GM23338 (cell line): ENCODE measurements at regions not wholly inside any gene's neighbourhood (a gene's known extent, or its start where the extent isn't known, plus 50 kb on each side); places are given as distances from the start of the nearest gene placed in this dataset.

ENCODE experiments used
- ATAC-seq: fragments of 200-7000 bp; cut with Tn5 transposase; 3 replicates; pipeline ENCODE4 v1.9.1; 2020
- DNase-seq: peaks from one replicate; pipeline ENCODE4 v3.0.0-alpha.2; 2015; ENCODE audit warnings: low spot score
- H2AFZ ChIP-seq: fragments of 200-600 bp; sonication (generic); 2 replicates; pipeline ENCODE4 v1.8.0; 2016; ENCODE audit warnings: antibody characterized with exemption, mild to moderate bottlenecking, moderate library complexity
- H3F3A ChIP-seq: fragments of 200-600 bp; sonication (generic); replicated peaks from 2 replicates; pipeline ENCODE4 v1.8.0; 2017; ENCODE audit warnings: antibody characterized with exemption, mixed run types, low read depth
- H3K27ac ChIP-seq: fragments of 200-600 bp; sonication (generic); 2 replicates; pipeline ENCODE4 v1.6.1; 2016; ENCODE audit warnings: low read depth
- H3K27me3 ChIP-seq: fragments of 200-600 bp; sonication (generic); 2 replicates; pipeline ENCODE4 v1.8.0; 2016; ENCODE audit warnings: mild to moderate bottlenecking, mixed run types, moderate library complexity; ENCODE audit not compliant: insufficient read depth
- H3K36me3 ChIP-seq: fragments of 200-600 bp; sonication (generic); 2 replicates; pipeline ENCODE4 v1.8.0; 2016; ENCODE audit warnings: mild to moderate bottlenecking; ENCODE audit not compliant: insufficient read depth
- H3K4me1 ChIP-seq: fragments of 200-600 bp; sonication (generic); 2 replicates; pipeline ENCODE4 v1.8.0; 2016; ENCODE audit warnings: mild to moderate bottlenecking, moderate library complexity; ENCODE audit not compliant: insufficient read depth
- H3K4me2 ChIP-seq: fragments of 200-600 bp; sonication (generic); 2 replicates; pipeline ENCODE4 v1.7.1; 2017; ENCODE audit warnings: mixed run types
- H3K4me3 ChIP-seq: fragments of 200-600 bp; sonication (generic); 2 replicates; pipeline ENCODE4 v1.6.1; 2016; ENCODE audit warnings: mixed run types
- H3K79me2 ChIP-seq: fragments of 200-600 bp; sonication (generic); replicated peaks from 2 replicates; pipeline ENCODE4 v1.8.0; 2017; ENCODE audit warnings: mild to moderate bottlenecking; ENCODE audit not compliant: insufficient read depth
- H3K9me2 ChIP-seq: fragments of 200-600 bp; sonication (generic); 2 replicates; pipeline ENCODE4 v1.8.0; 2017; ENCODE audit not compliant: insufficient read depth
- H4K20me1 ChIP-seq: fragments of 200-600 bp; sonication (generic); replicated peaks from 2 replicates; pipeline ENCODE4 v1.8.0; 2017; ENCODE audit warnings: mild to moderate bottlenecking; ENCODE audit not compliant: insufficient read depth
- H3K27ac Mint-ChIP-seq: 2 replicates; pipeline ENCODE4 v1.8.0; 2020; ENCODE audit warnings: inconsistent platforms, mild to moderate bottlenecking, moderate library complexity, mixed read lengths
- H3K27me3 Mint-ChIP-seq: 3 replicates; pipeline ENCODE4 v1.8.0; 2022; ENCODE audit warnings: low read depth, mild to moderate bottlenecking, moderate library complexity, mixed read lengths, inconsistent platforms; ENCODE audit not compliant: insufficient read depth, poor library complexity
- H3K36me3 Mint-ChIP-seq: 3 replicates; pipeline ENCODE4 v1.8.0; 2021; ENCODE audit warnings: low read depth, mild to moderate bottlenecking, inconsistent platforms, moderate library complexity, mixed read lengths
- H3K4me1 Mint-ChIP-seq: 3 replicates; pipeline ENCODE4 v1.8.0; 2020; ENCODE audit warnings: mild to moderate bottlenecking, inconsistent platforms, mixed read lengths
- H3K4me3 Mint-ChIP-seq: 3 replicates; pipeline ENCODE4 v1.8.0; 2021; ENCODE audit warnings: moderate library complexity, mild to moderate bottlenecking, inconsistent platforms, mixed read lengths
- H3K9me3 Mint-ChIP-seq: 3 replicates; pipeline ENCODE4 v1.8.0; 2020; ENCODE audit warnings: moderate library complexity, mild to moderate bottlenecking, inconsistent platforms, mixed read lengths
- CTCF ChIP-seq, 2 experiments: fragments of 200-600 bp in 1 of 2; sonication (generic) in 1 of 2; conservative IDR thresholded peaks; 2 replicates each; pipeline versions ENCODE4 v1.5.1 to v1.6.1; 2016 to 2017; ENCODE audit warnings: antibody characterized with exemption in 2 of 2, low read depth in 2 of 2, mild to moderate bottlenecking in 2 of 2, moderate library complexity in 1 of 2
- ETS1 ChIP-seq: IDR thresholded peaks from 2 replicates; pipeline ENCODE4 v1.6.1; 2016; ENCODE audit warnings: antibody characterized with exemption
- EZH2 ChIP-seq: fragments of 200-600 bp; sonication (generic); IDR thresholded peaks from one replicate; pipeline ENCODE4 v1.8.0; 2017; ENCODE audit warnings: antibody characterized with exemption, mild to moderate bottlenecking, low read depth; ENCODE audit not compliant: unreplicated experiment
- EZH2phosphoT487 ChIP-seq: fragments of 200-600 bp; sonication (generic); IDR thresholded peaks from one replicate; pipeline ENCODE4 v1.8.1; 2018; ENCODE audit warnings: antibody characterized with exemption; ENCODE audit not compliant: unreplicated experiment
- JUNB ChIP-seq: IDR thresholded peaks from one replicate; pipeline ENCODE4 v1.6.1; 2016; ENCODE audit warnings: antibody characterized with exemption; ENCODE audit not compliant: unreplicated experiment
- NANOG ChIP-seq: IDR thresholded peaks from 2 replicates; pipeline ENCODE4 v1.6.1; 2016; ENCODE audit warnings: antibody characterized with exemption, borderline replicate concordance
- ZNF114 ChIP-seq: fragments of 250-450 bp; sonication (Bioruptor Pico); IDR thresholded peaks from 2 replicates; pipeline ENCODE4 v1.5.0; 2020; ENCODE audit warnings: mild to moderate bottlenecking, moderate library complexity
- ZNF331 ChIP-seq: fragments of 250-450 bp; sonication (Bioruptor Pico); IDR thresholded peaks from 2 replicates; pipeline ENCODE4 v1.5.0; 2020; ENCODE audit warnings: low read depth, mild to moderate bottlenecking, moderate library complexity
- ZNF462 ChIP-seq: fragments of 250-450 bp; sonication (Bioruptor Pico); IDR thresholded peaks from 2 replicates; pipeline ENCODE4 v1.5.0; 2020; ENCODE audit warnings: mild to moderate bottlenecking, moderate library complexity
- TF ChIP-seq, protein P1 (sequence below): IDR thresholded peaks from one replicate; pipeline ENCODE4 v1.6.1; 2018; ENCODE audit warnings: antibody characterized with exemption; ENCODE audit not compliant: unreplicated experiment

DNA sequence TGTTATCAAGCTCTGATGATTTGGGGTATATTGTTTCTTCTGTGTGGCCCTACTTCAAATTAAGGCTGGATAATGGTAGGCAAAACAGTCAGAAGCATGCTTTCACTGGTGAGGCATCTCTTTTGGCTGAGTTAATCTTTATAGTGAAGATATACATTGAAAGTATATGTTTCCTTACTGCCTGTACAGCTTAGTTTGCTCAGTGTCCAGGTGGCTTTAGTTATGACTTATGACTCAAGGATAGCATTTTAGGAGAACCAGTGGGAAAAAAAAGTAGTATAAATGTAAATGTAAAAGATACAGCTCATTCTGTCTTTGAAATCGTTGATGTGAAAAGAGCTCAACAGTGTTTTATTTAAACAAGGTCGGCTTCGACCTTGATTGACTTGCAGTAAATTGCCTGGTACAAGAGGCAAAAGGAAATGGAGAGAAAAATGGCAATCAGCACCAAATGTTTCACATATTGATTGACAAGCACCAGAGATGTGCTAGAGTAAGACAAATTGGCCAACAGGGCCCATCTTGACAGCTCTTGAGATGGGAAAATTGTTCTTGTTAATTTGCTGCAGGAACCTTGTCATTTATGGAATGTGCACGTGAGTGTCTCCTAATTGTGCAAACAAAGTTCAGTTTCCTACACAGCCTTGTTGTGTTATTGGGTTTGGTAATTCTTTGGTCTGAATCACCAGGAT is 447.4 kb upstream of the WWC1 start (continued):
- TF ChIP-seq ZNF462 (CRISPR knock-in tag) (no peak), ZNF331 (no peak), ETS1 (no peak), EZH2 (no peak), EZH2phosphoT487 (no peak), NANOG (no peak)

DNA sequence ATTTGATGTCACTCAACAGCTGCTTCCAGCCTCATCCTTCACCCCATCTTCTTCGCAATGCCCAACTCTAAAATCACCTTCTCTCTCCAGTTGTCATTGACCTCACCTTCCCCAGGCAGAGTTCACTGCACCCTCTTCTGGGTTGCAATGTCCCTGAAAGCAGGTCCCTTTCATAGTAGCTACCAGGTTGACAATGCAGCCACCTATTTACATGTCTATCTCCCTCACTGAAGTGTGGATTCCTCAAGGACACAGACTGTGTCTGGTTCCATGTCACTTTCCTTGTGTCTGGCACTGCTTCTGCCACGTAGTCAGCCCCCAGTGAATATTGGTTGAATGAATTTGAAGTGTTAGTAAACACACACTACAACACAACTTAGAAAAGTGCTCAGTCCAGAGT is 445.5 kb upstream of the WWC1 start:
- H3K27me3 Mint-ChIP-seq, result no peaks in the 10 kb centered on the region
- Histone ChIP-seq H3K4me2 (no peak overlapping the region), H3K79me2 (no peaks in the 10 kb centered on the region), H2AFZ (no peak overlapping the region), H4K20me1 (no peaks in the 10 kb centered on the region), H3K4me3 (no peak overlapping the region), H3K27ac (no peak overlapping the region), H3F3A (no peaks in the 10 kb centered on the region), H3K4me1 (peaks cover 6% of the 10 kb centered on the region; the same call in 1 of the 2 replicates), H3K27me3 (no peaks in the 10 kb centered on the region), H3K36me3 (no peaks in the 10 kb centered on the region), H3K9me2 (peaks cover 19% of the 10 kb centered on the region)
- peaks cover 6% of the 10 kb centered on the region; the same call in 2 of the 3 replicates for H3K4me1 Mint-ChIP-seq
- no peaks in the 10 kb centered on the region; the same call in 2 of the 3 replicates for H3K36me3 Mint-ChIP-seq
- ATAC-seq, result no peak
- no peak overlapping the region for H3K27ac Mint-ChIP-seq
- H3K4me3 Mint-ChIP-seq, result no peak overlapping the region
- DNase-seq, result no peak
- no peaks in the 10 kb centered on the region for H3K9me3 Mint-ChIP-seq
- TF ChIP-seq, protein P1, sequence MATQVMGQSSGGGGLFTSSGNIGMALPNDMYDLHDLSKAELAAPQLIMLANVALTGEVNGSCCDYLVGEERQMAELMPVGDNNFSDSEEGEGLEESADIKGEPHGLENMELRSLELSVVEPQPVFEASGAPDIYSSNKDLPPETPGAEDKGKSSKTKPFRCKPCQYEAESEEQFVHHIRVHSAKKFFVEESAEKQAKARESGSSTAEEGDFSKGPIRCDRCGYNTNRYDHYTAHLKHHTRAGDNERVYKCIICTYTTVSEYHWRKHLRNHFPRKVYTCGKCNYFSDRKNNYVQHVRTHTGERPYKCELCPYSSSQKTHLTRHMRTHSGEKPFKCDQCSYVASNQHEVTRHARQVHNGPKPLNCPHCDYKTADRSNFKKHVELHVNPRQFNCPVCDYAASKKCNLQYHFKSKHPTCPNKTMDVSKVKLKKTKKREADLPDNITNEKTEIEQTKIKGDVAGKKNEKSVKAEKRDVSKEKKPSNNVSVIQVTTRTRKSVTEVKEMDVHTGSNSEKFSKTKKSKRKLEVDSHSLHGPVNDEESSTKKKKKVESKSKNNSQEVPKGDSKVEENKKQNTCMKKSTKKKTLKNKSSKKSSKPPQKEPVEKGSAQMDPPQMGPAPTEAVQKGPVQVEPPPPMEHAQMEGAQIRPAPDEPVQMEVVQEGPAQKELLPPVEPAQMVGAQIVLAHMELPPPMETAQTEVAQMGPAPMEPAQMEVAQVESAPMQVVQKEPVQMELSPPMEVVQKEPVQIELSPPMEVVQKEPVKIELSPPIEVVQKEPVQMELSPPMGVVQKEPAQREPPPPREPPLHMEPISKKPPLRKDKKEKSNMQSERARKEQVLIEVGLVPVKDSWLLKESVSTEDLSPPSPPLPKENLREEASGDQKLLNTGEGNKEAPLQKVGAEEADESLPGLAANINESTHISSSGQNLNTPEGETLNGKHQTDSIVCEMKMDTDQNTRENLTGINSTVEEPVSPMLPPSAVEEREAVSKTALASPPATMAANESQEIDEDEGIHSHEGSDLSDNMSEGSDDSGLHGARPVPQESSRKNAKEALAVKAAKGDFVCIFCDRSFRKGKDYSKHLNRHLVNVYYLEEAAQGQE, result no peak
- TF ChIP-seq CTCF (conservative IDR thresholded peaks at IDR 0.05; ENCODE audit: low read depth in 2 of 2) (no peak), ETS1 (no peak), JUNB (no peak), ZNF114 (CRISPR knock-in tag) (no peak), EZH2 (no peak)
